HG02588 (cell line): ENCODE measurements at regions not wholly inside any gene's neighbourhood (a gene's known extent, or its start where the extent isn't known, plus 50 kb on each side); places are given as distances from the start of the nearest gene placed in this dataset.

Experiments used
- ATAC-seq: cut with Tn5 transposase; IDR thresholded peaks from one replicate; pipeline ENCODE4 v1.9.1; 2021; ENCODE audit warnings: mild to moderate bottlenecking, moderate library complexity; ENCODE audit not compliant: unreplicated experiment

GRCh38 chr1:104435255-104435654 is 685.6 kb downstream of the AMY1C start:
- no peak for ATAC-seq

GRCh38 chr1:104440011-104440410 is 690.3 kb downstream of the AMY1C start:
- no peak for ATAC-seq

- no peak for ATAC-seq
Observed at GRCh38 chr1:104456724-104457123, 707.0 kb downstream of the AMY1C start.

GRCh38 chr1:104459886-104460285 is 710.2 kb downstream of the AMY1C start:
- no peak for ATAC-seq

DNA sequence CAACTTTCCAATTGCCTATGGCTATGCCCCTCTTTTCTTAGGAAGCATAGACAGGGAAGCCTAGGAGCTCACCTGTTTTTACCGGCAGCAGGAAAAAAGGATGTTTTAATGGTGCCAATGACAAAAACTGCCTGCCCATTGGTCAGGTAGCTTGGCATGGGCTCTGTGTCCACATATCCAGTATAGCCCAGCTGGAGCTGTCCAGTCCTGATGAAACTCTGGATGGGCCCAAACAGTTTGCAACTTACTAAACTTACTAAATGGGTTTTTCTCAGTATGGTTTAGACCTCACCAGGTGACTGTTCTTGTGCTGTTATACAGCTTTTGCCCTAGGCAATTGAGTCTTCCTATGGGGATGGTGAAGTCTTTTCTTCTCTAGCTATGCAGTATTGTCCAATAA is 711.2 kb downstream of the AMY1C start:
- ATAC-seq, result no peak

DNA sequence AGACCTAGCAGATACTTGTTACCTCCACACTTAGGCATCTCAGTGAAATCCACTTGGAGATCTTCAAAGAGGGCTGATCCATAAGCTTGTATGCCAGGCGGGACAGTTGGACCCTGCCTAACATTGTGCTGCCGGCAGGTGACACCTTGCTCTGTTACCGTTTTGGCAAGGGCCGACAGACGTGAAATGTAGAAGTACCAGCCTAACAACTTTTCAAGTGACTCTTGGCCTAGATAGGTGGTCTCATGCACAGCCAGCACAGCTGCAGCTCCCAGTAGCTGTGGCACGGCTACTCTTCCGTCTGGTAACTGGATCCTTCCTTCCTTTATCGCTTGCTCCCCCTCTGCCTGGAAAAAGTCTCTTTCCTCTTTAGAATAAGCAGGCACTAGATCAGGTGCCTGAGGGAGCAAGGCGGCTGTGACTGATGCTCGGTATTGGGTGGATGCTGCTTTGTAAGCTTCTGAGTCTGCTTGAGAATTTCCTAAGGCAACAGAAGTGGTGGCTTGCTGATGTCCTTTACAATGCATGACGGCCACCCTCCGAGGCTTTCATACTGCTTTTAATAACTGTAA is 713.5 kb downstream of the AMY1C start:
- no peak for ATAC-seq

DNA sequence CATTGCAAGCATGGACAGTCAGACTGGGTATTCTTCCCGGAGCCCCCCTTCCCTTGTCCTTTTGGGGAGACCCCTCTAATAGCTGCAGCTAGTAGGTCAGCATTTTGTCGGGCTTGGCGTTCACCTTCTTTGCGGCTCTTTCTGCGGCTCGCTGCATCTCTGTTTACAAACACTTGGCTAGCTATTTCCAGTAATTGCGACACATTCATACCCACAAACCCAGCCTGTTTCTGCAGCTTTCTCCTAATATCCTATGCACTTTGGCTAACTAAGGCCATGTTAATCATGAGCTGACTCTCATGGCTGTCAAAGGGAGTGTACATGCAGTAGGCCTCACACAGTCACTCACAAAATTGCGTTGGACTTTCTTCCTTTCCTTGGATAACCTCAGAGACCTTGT is 716.4 kb downstream of the AMY1C start:
- ATAC-seq, result no peak

DNA sequence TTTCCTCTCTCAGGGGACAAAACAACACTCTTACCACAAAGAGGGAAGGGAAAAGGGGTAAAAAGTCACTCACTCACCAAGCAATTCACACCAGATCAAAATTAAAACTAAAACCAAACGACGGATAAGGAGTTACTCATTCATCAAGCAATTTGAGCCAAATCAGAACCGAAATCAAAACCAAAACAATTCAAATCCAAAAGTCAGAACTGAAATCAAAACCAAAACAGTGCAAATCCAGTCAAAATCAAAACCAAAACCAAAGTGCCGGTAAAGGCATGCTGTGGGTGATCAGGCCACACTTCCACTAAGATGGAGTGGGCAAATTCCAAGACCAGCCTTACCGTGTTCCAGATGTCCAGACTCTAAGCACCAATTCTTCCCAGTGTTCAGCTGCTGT is 717.9 kb downstream of the AMY1C start:
- no peak for ATAC-seq

- no peak for ATAC-seq
Observed at GRCh38 chr1:104468282-104468681, 718.6 kb downstream of the AMY1C start.

DNA sequence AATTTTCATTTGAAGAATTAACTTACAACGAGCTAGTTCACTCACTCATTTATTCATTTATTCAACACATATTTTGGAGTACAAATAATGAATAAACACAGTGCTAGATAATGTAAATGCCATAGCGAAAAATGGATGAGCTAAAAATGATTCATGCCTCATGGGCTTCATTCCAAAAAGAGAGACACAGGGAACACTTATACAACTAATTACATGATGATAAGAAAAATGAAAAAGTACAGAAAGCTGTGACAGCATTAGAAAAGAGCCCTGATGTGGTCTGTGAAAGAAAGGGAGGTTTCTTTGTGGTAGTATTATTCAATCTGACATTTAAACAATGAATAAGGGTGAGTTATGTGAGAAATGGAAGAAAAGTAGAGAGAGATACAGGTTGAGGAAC is 726.4 kb downstream of the AMY1C start:
- no peak for ATAC-seq

GRCh38 chr1:104488296-104489015 is 738.8 kb downstream of the AMY1C start:
- no peak for ATAC-seq

GRCh38 chr1:104526158-104526795 is 776.6 kb downstream of the AMY1C start:
- no peak for ATAC-seq

DNA sequence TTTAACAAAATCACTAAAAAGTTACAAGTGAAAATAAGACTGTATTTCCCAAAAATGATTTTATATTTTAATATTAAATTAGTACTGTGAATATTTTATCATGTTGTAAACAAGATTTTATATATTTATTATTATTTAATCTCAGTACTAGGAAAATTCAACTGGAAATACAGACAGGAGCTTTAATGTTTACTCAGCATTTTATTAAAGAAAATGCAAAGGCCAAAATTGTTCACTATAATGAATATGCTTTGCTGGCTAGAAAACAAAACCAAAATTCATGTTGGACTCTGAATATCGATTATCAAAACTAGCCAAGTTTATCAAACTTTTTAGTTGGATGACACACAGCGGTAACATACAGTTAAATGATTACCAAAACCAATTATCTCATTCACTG is 782.3 kb downstream of the AMY1C start:
- no peak for ATAC-seq

- no peak for ATAC-seq
Observed at GRCh38 chr1:104574620-104575019, 824.9 kb downstream of the AMY1C start.

DNA sequence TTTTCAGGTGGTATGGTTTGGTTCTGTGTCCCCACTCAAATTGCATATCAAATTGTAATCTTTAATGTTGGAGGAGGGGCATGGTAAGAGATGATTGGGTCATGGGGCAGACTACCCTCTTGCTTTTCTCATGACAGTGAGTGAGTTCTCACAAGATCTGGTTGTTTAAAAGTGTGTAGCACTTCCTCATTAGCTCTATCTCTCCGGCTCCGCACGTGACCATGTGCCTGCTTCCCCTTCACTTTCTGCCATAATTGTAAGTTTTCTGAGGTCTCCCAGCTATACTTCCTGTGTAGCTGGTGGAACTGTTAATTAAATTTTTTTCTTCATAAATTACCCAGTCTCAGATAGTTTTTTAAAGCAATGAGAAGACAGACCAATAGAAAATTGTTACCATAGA is 843.2 kb downstream of the AMY1C start:
- no peak for ATAC-seq

- no peak for ATAC-seq
Observed at GRCh38 chr1:104593413-104594187, 843.9 kb downstream of the AMY1C start.

DNA sequence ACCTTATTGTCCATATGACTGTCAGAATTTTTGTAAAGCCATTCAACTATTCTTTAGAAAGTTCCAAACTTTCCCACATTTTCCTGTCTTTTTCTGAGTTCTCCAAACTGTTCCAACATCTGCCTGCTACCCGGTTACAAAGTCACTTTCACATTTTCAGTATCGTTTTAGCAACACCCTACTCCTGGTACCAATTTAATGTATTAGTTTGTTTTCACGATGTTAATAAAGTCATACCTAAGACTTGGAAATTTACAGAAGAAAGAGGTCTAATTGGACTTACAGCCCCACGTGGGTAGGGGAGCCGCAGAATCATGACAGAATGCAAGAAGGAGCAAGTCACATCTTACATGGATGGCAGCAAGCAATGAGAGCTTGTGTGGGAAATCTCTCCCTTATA is 867.8 kb downstream of the AMY1C start:
- ATAC-seq, result no peak

- ATAC-seq, result no peak
Observed at GRCh38 chr1:104621221-104621620, 871.5 kb downstream of the AMY1C start.

GRCh38 chr1:104624538-104624937 is 874.8 kb downstream of the AMY1C start:
- ATAC-seq, result no peak

- no peak for ATAC-seq
Observed at GRCh38 chr1:104629589-104629988, 879.9 kb downstream of the AMY1C start.

- no peak for ATAC-seq
Observed at GRCh38 chr1:104630567-104631149, 881.0 kb downstream of the AMY1C start.
